Tibial artery (tissue), 4 donors: ENCODE measurements at regions not wholly inside any gene's neighbourhood (a gene's known extent, or its start where the extent isn't known, plus 50 kb on each side); places are given as distances from the start of the nearest gene placed in this dataset.

Source experiments
- DNase-seq, 2 donors: peaks; one replicate each; pipeline ENCODE4 v3.0.0-alpha.2; 2019
- H3K27ac ChIP-seq, 2 donors: fragments of 200-600 bp; sonication (generic) in 1 of 2; 1 replicate in 1 of 2; 2 replicates in 1 of 2; pipeline ENCODE4 v1.5.1; 2018 to 2019; ENCODE audit warnings: mild to moderate bottlenecking in 1 of 2
- H3K27me3 ChIP-seq, 2 donors: fragments of 200-600 bp; sonication (generic) in 1 of 2; one replicate each; pipeline versions ENCODE4 v1.5.1 to v1.6.0; 2016 to 2019
- H3K36me3 ChIP-seq, 3 donors: fragments of 200-600 bp; sonication (generic) in 2 of 3; one replicate each; pipeline ENCODE4 v1.5.1; 2016 to 2019; ENCODE audit warnings: mild to moderate bottlenecking in 2 of 3
- H3K4me1 ChIP-seq, 4 donors: fragments of 200-600 bp; sonication (generic) in 2 of 4; 1 replicate in 3 of 4; 2 replicates in 1 of 4; pipeline ENCODE4 v1.5.1; 2016 to 2019
- H3K4me3 ChIP-seq, 2 donors: fragments of 200-600 bp; sonication (generic) in 1 of 2; 1 replicate in 1 of 2; 2 replicates in 1 of 2; pipeline ENCODE4 v1.5.1; 2018 to 2019; ENCODE audit warnings: mild to moderate bottlenecking in 2 of 2
- H3K9me3 ChIP-seq, 3 donors: fragments of 200-600 bp; sonication (generic) in 1 of 3; one replicate each; pipeline ENCODE4 v1.5.1; 2016 to 2019
- intact Hi-C: fragments of 100-400 bp; cut with DNase I; formaldehyde crosslinking; loops from one replicate; pipeline ENCODE4 v1.15.0; 2023; ENCODE audit warnings: low total_unique reads
- TF ChIP-seq, protein P1 (sequence below), 2 experiments: fragments of 200-600 bp in 1 of 2; fragments of 450-650 bp in 1 of 2; IDR thresholded peaks; one replicate each; pipeline ENCODE4 v1.5.1; 2017 to 2019; ENCODE audit warnings: antibody characterized with exemption in 2 of 2, mild to moderate bottlenecking in 1 of 2, moderate library complexity in 1 of 2

DNA sequence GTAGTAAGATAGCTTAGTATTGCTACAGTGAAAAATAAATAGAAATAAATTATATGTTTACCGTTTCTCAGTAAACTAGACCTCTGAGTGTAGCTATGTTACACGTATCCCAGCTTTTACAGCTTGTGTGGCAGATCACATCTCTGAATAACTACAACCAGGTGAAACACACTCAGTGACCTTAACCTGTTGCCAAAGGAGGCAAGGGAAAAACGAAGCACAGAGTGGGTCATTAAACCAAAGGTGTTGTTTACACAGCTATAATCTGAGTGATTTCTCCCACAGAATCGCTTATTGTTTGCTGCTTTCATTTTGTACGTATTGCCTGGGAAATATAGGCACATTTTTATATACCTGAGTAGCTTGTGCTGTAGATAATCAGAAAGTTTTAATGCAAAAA lies 688.2 kb upstream of the KIF2B start:
- H3K4me3 ChIP-seq, result no peak overlapping the region
- H3K27me3 ChIP-seq, result no peaks in the 10 kb centered on the region
- H3K27ac ChIP-seq, result no peak overlapping the region
- TF ChIP-seq, protein P1, sequence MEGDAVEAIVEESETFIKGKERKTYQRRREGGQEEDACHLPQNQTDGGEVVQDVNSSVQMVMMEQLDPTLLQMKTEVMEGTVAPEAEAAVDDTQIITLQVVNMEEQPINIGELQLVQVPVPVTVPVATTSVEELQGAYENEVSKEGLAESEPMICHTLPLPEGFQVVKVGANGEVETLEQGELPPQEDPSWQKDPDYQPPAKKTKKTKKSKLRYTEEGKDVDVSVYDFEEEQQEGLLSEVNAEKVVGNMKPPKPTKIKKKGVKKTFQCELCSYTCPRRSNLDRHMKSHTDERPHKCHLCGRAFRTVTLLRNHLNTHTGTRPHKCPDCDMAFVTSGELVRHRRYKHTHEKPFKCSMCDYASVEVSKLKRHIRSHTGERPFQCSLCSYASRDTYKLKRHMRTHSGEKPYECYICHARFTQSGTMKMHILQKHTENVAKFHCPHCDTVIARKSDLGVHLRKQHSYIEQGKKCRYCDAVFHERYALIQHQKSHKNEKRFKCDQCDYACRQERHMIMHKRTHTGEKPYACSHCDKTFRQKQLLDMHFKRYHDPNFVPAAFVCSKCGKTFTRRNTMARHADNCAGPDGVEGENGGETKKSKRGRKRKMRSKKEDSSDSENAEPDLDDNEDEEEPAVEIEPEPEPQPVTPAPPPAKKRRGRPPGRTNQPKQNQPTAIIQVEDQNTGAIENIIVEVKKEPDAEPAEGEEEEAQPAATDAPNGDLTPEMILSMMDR (IDR thresholded peaks at IDR 0.05), result no peak
- no peaks in the 10 kb centered on the region for H3K4me1 ChIP-seq
- intact Hi-C loops, result no loop called here
- no peaks in the 10 kb centered on the region for H3K9me3 ChIP-seq
- DNase-seq, result no peak
- no peaks in the 10 kb centered on the region for H3K36me3 ChIP-seq

DNA sequence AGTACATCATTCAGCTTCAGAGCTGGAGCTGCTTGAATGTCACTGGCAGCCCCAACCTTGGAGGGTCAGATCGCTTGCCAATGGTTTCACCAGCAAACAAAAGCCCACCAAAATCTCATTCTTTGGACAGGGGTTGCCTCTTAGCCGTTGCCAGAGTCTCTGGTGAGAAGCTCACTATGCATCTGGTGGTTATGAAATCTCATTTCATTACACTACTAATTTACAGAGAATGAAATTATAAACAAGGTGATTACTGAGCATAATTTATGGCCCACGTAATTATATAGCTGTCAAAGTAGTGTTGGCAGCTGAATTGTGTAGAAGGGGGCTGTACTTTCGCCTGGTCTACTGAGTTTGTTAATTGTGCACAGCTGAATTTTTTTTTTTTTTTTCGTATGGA lies 688.9 kb upstream of the KIF2B start:
- intact Hi-C loops, result no loop called here
- Histone ChIP-seq H3K27me3 (no peaks in the 10 kb centered on the region), H3K36me3 (no peaks in the 10 kb centered on the region), H3K4me1 (no peaks in the 10 kb centered on the region), H3K4me3 (no peak overlapping the region), H3K27ac (no peak overlapping the region), H3K9me3 (no peaks in the 10 kb centered on the region)
- TF ChIP-seq, protein P1 (IDR thresholded peaks at IDR 0.05), result no peak
- DNase-seq, result no peak

DNA sequence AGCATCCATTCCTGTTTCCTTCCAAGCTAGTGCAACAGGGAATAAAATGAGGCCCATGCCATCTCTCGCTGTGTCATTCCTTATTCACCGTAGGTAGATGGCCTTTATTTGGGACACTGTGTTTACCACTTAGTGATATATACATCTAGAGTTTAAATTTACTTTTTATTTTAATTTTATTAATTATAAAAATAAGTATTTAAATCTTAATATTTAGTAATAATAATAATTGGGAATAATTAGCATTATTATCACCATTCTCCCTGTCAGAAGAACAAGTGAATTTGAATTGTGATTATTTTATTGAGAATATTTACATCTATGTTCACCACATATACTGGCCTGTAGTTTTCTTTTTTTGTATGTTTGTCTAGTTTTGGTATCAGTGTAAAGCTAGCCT lies 692.9 kb upstream of the KIF2B start:
- Histone ChIP-seq H3K4me3 (no peak overlapping the region), H3K27ac (no peak overlapping the region), H3K36me3 (no peaks in the 10 kb centered on the region), H3K27me3 (no peaks in the 10 kb centered on the region), H3K4me1 (no peaks in the 10 kb centered on the region), H3K9me3 (no peaks in the 10 kb centered on the region)
- TF ChIP-seq, protein P1 (IDR thresholded peaks at IDR 0.05), result no peak
- intact Hi-C loops, result no loop called here
- DNase-seq, result no peak

DNA sequence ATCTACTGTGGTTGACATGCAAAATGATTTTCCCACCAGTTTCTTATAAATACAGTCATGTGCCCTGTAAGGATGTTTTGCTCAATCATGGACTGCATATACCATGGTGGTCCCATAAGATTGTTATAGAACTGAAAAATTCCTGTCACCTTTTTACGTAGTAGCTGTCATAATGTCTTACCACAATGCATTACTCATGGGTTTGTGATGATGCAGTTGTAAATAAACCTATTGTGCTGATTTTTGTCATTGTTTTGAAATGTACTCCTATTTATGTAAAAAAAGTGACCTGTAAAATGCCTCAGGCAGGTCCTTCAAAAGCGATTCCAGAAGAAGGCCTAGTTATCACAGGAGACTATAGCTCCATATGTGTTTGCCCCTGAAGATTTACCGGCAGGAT lies 695.4 kb upstream of the KIF2B start:
- no peak overlapping the region for H3K27ac ChIP-seq
- no peaks in the 10 kb centered on the region for H3K27me3 ChIP-seq
- H3K4me1 ChIP-seq, result no peaks in the 10 kb centered on the region
- H3K9me3 ChIP-seq, result no peaks in the 10 kb centered on the region
- TF ChIP-seq, protein P1 (IDR thresholded peaks at IDR 0.05), result no peak
- intact Hi-C loops, result no loop called here
- no peak for DNase-seq
- H3K4me3 ChIP-seq, result no peak overlapping the region
- no peaks in the 10 kb centered on the region for H3K36me3 ChIP-seq

DNA sequence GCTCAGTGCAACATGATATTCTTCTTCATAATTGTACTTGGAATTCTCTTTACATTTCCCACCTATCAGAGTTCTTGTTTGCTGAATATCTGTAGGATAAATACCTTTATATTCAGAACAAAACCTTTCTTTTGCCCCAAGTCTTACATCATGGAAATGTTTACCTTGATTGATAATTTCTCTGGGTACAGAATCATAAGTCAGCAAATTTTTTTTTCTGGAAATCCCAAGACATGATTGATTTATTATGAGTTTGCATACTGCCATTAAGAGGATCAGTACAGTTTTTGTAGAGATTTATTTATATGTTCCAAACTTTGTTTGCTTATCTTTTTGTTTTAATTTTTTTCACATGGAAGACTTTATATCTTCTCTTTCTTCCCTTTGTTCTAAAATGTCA lies 699.8 kb upstream of the KIF2B start:
- Histone ChIP-seq H3K4me3 (no peak overlapping the region), H3K36me3 (no peaks in the 10 kb centered on the region), H3K9me3 (no peaks in the 10 kb centered on the region), H3K4me1 (no peaks in the 10 kb centered on the region), H3K27ac (no peak overlapping the region), H3K27me3 (no peaks in the 10 kb centered on the region)
- intact Hi-C loops, result no loop called here
- no peak for DNase-seq
- TF ChIP-seq, protein P1 (IDR thresholded peaks at IDR 0.05), result no peak

DNA sequence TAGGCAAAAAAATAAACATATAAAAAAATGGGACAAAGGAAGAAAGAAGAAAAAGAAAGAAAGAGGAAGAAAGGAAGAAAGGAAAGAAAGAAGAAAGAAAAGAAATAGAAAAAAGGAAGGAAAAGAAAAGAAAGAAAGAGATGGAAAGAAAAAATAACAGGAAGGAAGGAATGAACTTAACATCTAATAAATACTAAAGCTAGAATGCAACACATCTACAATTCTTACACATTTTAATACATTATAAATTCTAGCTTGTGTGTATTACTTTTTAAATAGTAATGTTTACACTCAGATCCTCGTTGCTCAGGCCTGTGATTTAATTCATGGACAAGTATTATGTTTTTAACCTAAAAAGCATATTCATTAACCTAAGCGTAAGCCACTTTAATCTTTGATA lies 703.0 kb upstream of the KIF2B start:
- Histone ChIP-seq H3K4me1 (no peaks in the 10 kb centered on the region), H3K4me3 (no peak overlapping the region), H3K27ac (no peak overlapping the region), H3K27me3 (no peaks in the 10 kb centered on the region), H3K36me3 (no peaks in the 10 kb centered on the region), H3K9me3 (no peaks in the 10 kb centered on the region)
- no peak for DNase-seq
- TF ChIP-seq, protein P1 (IDR thresholded peaks at IDR 0.05), result no peak
- intact Hi-C loops, result no loop called here
